ENCODE measurements at regions not wholly inside any gene's neighbourhood (a gene's known extent, or its start where the extent isn't known, plus 50 kb on each side); places are given as distances from the start of the nearest gene placed in this dataset.

GRCh38 chr7:136698231-136698630 lies 170.2 kb upstream of the CHRM2 start:
- TF ChIP-seq CTCF (IDR thresholded peaks at IDR 0.05 in 4 of 5, conservative IDR thresholded peaks at IDR 0.05 in 1 of 5) (no peak), POLR2A (IDR thresholded peaks at IDR 0.05) (no peak)

Measured in gastrocnemius medialis (tissue), 4 donors.